CD4-positive, CD25-positive, alpha-beta regulatory T cell (primary cell): ENCODE measurements at regions not wholly inside any gene's neighbourhood (a gene's known extent, or its start where the extent isn't known, plus 50 kb on each side); places are given as distances from the start of the nearest gene placed in this dataset.
"Not testable (repeated sequence)": the region's sequence is repeated elsewhere in the genome, so short reads cannot be mapped to it uniquely, and the experiment has no call there.

Experiments used
- ATAC-seq, 2 donors: fragments of 150-1000 bp; cut with Tn5 transposase; one replicate each; pipeline ENCODE4 v1.10.0; 2021; ENCODE audit warnings: low read depth in 2 of 2, moderate number of reproducible peaks in 2 of 2, moderate library complexity in 1 of 2
- DNase-seq, 3 donors: peaks; one replicate each; pipeline versions ENCODE4 v3.0.0 to v3.0.0-alpha.2; 2012 to 2022; ENCODE audit warnings: mixed read lengths in 1 of 3
- H3K27ac ChIP-seq: one replicate; pipeline ENCODE4 v1.7.0; 2013; ENCODE audit warnings: mild to moderate bottlenecking, low read length; ENCODE audit not compliant: insufficient read depth, poor library complexity, severe bottlenecking
- H3K27me3 ChIP-seq: one replicate; pipeline ENCODE4 v1.7.0; 2013; ENCODE audit warnings: low read length; ENCODE audit not compliant: control insufficient read depth, insufficient read depth
- H3K36me3 ChIP-seq: one replicate; pipeline ENCODE4 v1.7.0; 2013; ENCODE audit warnings: mild to moderate bottlenecking, low read length, moderate library complexity; ENCODE audit not compliant: control insufficient read depth, insufficient read depth
- H3K4me1 ChIP-seq: 2 replicates; pipeline ENCODE4 v1.7.0; 2013; ENCODE audit warnings: mild to moderate bottlenecking, low read length; ENCODE audit not compliant: insufficient read depth, control insufficient read depth, poor library complexity, severe bottlenecking
- H3K4me3 ChIP-seq: one replicate; pipeline ENCODE4 v1.7.0; 2013; ENCODE audit warnings: low read depth, mild to moderate bottlenecking, low read length, moderate library complexity
- H3K9me3 ChIP-seq, 2 experiments: 1 replicate in 1 of 2; 2 replicates in 1 of 2; pipeline ENCODE4 v1.7.0; 2013; ENCODE audit warnings: low read length in 2 of 2, mild to moderate bottlenecking in 1 of 2, moderate library complexity in 1 of 2; ENCODE audit not compliant: control insufficient read depth in 2 of 2
- H3K27ac Mint-ChIP-seq, 3 donors: one replicate each; pipeline ENCODE4 v1.8.0; 2020 to 2022; ENCODE audit warnings: mild to moderate bottlenecking in 3 of 3, mixed read lengths in 3 of 3, moderate library complexity in 2 of 3
- H3K27me3 Mint-ChIP-seq: one replicate; pipeline ENCODE4 v1.8.0; 2022; ENCODE audit warnings: mild to moderate bottlenecking, mixed read lengths
- H3K36me3 Mint-ChIP-seq: one replicate; pipeline ENCODE4 v1.8.0; 2020; ENCODE audit warnings: mixed read lengths
- H3K4me1 Mint-ChIP-seq, 4 donors: one replicate each; pipeline ENCODE4 v1.8.0; 2020 to 2022; ENCODE audit warnings: mixed read lengths in 4 of 4, mild to moderate bottlenecking in 1 of 4
- H3K4me3 Mint-ChIP-seq, 4 donors: one replicate each; pipeline ENCODE4 v1.8.0; 2020 to 2022; ENCODE audit warnings: mild to moderate bottlenecking in 4 of 4, mixed read lengths in 4 of 4, moderate library complexity in 3 of 4
- H3K9me3 Mint-ChIP-seq, 7 donors: one replicate each; pipeline ENCODE4 v1.8.0; 2020 to 2022; ENCODE audit warnings: mixed read lengths in 7 of 7, mild to moderate bottlenecking in 3 of 7, moderate library complexity in 2 of 7

GRCh38 chr3:104214937-104215336 is 1151.8 kb upstream of the ALCAM start:
- DNase-seq (no peak), ATAC-seq (no peak)
- no peak overlapping the region for H3K27ac Mint-ChIP-seq
- no peaks in the 10 kb centered on the region for H3K27me3 ChIP-seq
- no peaks in the 10 kb centered on the region for H3K4me1 ChIP-seq
- H3K9me3 ChIP-seq = no peaks in the 10 kb centered on the region
- no peaks in the 10 kb centered on the region for H3K4me1 Mint-ChIP-seq
- no peaks in the 10 kb centered on the region for H3K27me3 Mint-ChIP-seq
- peaks cover 0 to 17% (median 2%) of the 10 kb centered on the region in 7 donors for H3K9me3 Mint-ChIP-seq
- H3K4me3 Mint-ChIP-seq = no peak overlapping the region
- no peak overlapping the region for H3K4me3 ChIP-seq
- H3K36me3 Mint-ChIP-seq = no peaks in the 10 kb centered on the region
- no peak overlapping the region for H3K27ac ChIP-seq
- no peaks in the 10 kb centered on the region for H3K36me3 ChIP-seq

GRCh38 chr3:104219046-104219445 is 1147.7 kb upstream of the ALCAM start:
- H3K27me3 Mint-ChIP-seq, H3K4me3 ChIP-seq, H3K36me3 Mint-ChIP-seq, H3K36me3 ChIP-seq, H3K9me3 ChIP-seq, H3K4me3 Mint-ChIP-seq, H3K4me1 Mint-ChIP-seq, H3K27me3 ChIP-seq, H3K27ac Mint-ChIP-seq, ATAC-seq, H3K27ac ChIP-seq, DNase-seq, H3K4me1 ChIP-seq: not testable (repeated sequence)
- H3K9me3 Mint-ChIP-seq = peaks cover 2 to 15% (median 5%) of the 10 kb centered on the region in 7 donors

GRCh38 chr3:104234442-104235194 is 1132.1 kb upstream of the ALCAM start:
- H3K4me3 ChIP-seq = no peak overlapping the region
- Mint-ChIP-seq H3K27ac (no peak overlapping the region), H3K9me3 (peaks cover 0 to 5% (median 3%) of the 10 kb centered on the region in 7 donors), H3K4me3 (no peak overlapping the region), H3K4me1 (no peaks in the 10 kb centered on the region), H3K36me3 (no peaks in the 10 kb centered on the region), H3K27me3 (no peaks in the 10 kb centered on the region)
- H3K36me3 ChIP-seq = no peaks in the 10 kb centered on the region
- H3K4me1 ChIP-seq = no peaks in the 10 kb centered on the region
- no peak for DNase-seq
- no peaks in the 10 kb centered on the region for H3K9me3 ChIP-seq
- no peaks in the 10 kb centered on the region for H3K27me3 ChIP-seq
- ATAC-seq = no peak
- H3K27ac ChIP-seq = no peak overlapping the region

DNA sequence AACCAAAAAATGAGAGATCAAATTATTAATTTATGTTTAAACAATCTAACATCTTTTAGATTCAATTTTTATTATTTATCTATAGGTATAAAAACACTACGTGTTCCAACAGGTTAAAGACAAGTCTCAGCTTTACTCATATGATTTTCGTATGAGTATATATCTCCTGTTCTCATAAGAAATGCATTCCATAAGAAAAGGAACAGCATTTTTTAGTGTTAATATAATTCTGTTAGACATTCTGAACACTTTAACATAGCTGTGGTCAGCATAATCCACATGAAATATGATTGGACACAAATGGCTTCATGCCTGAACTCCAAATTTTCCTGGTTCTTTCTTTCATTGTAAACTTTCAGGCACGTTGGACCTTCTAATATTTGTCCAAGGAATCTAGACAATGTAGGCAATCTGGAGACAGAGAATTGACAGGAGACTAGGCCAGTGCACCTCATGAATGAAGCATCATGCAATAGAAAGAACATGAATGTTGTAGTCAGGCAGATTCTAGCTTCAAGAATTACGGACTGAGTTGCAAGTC is 1122.0 kb upstream of the ALCAM start:
- ATAC-seq (no peak), DNase-seq (no peak)
- Mint-ChIP-seq H3K36me3 (no peaks in the 10 kb centered on the region), H3K9me3 (peaks cover 0 to 16% (median 9%) of the 10 kb centered on the region in 7 donors), H3K27ac (no peak overlapping the region), H3K27me3 (no peaks in the 10 kb centered on the region), H3K4me1 (no peaks in the 10 kb centered on the region), H3K4me3 (no peak overlapping the region)
- H3K4me3 ChIP-seq = no peak overlapping the region
- H3K27me3 ChIP-seq = no peaks in the 10 kb centered on the region
- no peaks in the 10 kb centered on the region for H3K4me1 ChIP-seq
- peaks cover 0 to 2% of the 10 kb centered on the region in 2 experiments for H3K9me3 ChIP-seq
- H3K36me3 ChIP-seq = no peaks in the 10 kb centered on the region
- no peak overlapping the region for H3K27ac ChIP-seq

- no peak overlapping the region for H3K27ac Mint-ChIP-seq
- no peaks in the 10 kb centered on the region for H3K4me1 ChIP-seq
- H3K9me3 Mint-ChIP-seq = peaks cover 0 to 16% (median 9%) of the 10 kb centered on the region in 7 donors
Observed at GRCh38 chr3:104245261-104245660, 1121.4 kb upstream of the ALCAM start.

GRCh38 chr3:104245981-104246380 is 1120.7 kb upstream of the ALCAM start:
- no peaks in the 10 kb centered on the region for H3K36me3 ChIP-seq
- no peaks in the 10 kb centered on the region for H3K4me1 ChIP-seq
- peaks cover 0 to 14% (median 7%) of the 10 kb centered on the region in 7 donors for H3K9me3 Mint-ChIP-seq
- peaks cover 0 to 2% of the 10 kb centered on the region in 2 experiments for H3K9me3 ChIP-seq
- H3K4me1 Mint-ChIP-seq = no peaks in the 10 kb centered on the region
- ATAC-seq (no peak), DNase-seq (no peak)
- no peaks in the 10 kb centered on the region for H3K36me3 Mint-ChIP-seq
- H3K4me3 ChIP-seq = no peak overlapping the region
- H3K27me3 Mint-ChIP-seq = no peaks in the 10 kb centered on the region
- no peaks in the 10 kb centered on the region for H3K27me3 ChIP-seq
- H3K4me3 Mint-ChIP-seq = no peak overlapping the region
- no peak overlapping the region for H3K27ac ChIP-seq
- no peak overlapping the region for H3K27ac Mint-ChIP-seq

More at GRCh38 chr3:104245261-104245660, 1121.4 kb upstream of the ALCAM start:
- Histone ChIP-seq H3K4me3 (no peak overlapping the region), H3K27me3 (no peaks in the 10 kb centered on the region), H3K27ac (no peak overlapping the region), H3K36me3 (no peaks in the 10 kb centered on the region), H3K9me3 (peaks cover 0 to 2% of the 10 kb centered on the region in 2 experiments)
- no peak for DNase-seq
- no peak overlapping the region for H3K4me3 Mint-ChIP-seq
- no peaks in the 10 kb centered on the region for H3K4me1 Mint-ChIP-seq
- H3K36me3 Mint-ChIP-seq = no peaks in the 10 kb centered on the region
- no peak for ATAC-seq
- H3K27me3 Mint-ChIP-seq = no peaks in the 10 kb centered on the region

GRCh38 chr3:104257486-104257885 is 1109.2 kb upstream of the ALCAM start:
- H3K9me3 Mint-ChIP-seq = peaks cover 0 to 8% (median 1%) of the 10 kb centered on the region in 7 donors
- DNase-seq = no peak
- Histone ChIP-seq H3K9me3 (no peaks in the 10 kb centered on the region), H3K4me1 (no peaks in the 10 kb centered on the region), H3K36me3 (no peaks in the 10 kb centered on the region), H3K4me3 (no peak overlapping the region), H3K27ac (no peak overlapping the region), H3K27me3 (no peaks in the 10 kb centered on the region)
- no peak overlapping the region for H3K27ac Mint-ChIP-seq
- H3K27me3 Mint-ChIP-seq = no peaks in the 10 kb centered on the region
- H3K4me1 Mint-ChIP-seq = no peaks in the 10 kb centered on the region
- no peak for ATAC-seq
- H3K36me3 Mint-ChIP-seq = no peaks in the 10 kb centered on the region
- no peak overlapping the region for H3K4me3 Mint-ChIP-seq

DNA sequence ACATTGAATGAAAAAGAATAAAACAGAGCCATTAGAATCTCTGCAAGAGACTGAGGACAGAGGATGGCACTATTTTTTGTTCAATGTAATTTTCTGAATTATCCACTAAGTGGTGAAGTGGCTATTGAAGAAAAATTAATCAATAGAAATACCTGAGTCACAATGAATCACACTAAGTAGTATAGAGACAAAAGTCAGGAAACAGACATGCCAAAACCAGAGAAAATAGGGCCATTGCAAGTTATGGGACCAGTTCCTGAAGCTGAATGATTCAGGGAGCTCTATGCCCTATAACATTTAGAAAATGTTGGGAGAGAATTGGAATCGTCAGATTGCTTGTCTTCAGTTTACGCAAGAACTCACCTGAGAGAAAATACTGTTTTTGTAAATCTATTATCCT is 1103.2 kb upstream of the ALCAM start:
- Mint-ChIP-seq H3K9me3 (peaks cover 0 to 11% (median 3%) of the 10 kb centered on the region in 7 donors), H3K4me1 (no peaks in the 10 kb centered on the region), H3K27me3 (no peaks in the 10 kb centered on the region), H3K36me3 (no peaks in the 10 kb centered on the region), H3K27ac (no peak overlapping the region), H3K4me3 (no peak overlapping the region)
- DNase-seq = no peak
- H3K27ac ChIP-seq = no peak overlapping the region
- no peaks in the 10 kb centered on the region for H3K9me3 ChIP-seq
- no peaks in the 10 kb centered on the region for H3K27me3 ChIP-seq
- no peak for ATAC-seq
- H3K4me1 ChIP-seq = no peaks in the 10 kb centered on the region
- no peaks in the 10 kb centered on the region for H3K36me3 ChIP-seq
- no peak overlapping the region for H3K4me3 ChIP-seq
